ELF-1 (cell line): ENCODE measurements at regions not wholly inside any gene's neighbourhood (a gene's known extent, or its start where the extent isn't known, plus 50 kb on each side); places are given as distances from the start of the nearest gene placed in this dataset.

Experiments used
- DNase-seq: peaks from one replicate; pipeline ENCODE4 v3.0.0-alpha.2; 2016; ENCODE audit warnings: low read depth, low spot score

DNA sequence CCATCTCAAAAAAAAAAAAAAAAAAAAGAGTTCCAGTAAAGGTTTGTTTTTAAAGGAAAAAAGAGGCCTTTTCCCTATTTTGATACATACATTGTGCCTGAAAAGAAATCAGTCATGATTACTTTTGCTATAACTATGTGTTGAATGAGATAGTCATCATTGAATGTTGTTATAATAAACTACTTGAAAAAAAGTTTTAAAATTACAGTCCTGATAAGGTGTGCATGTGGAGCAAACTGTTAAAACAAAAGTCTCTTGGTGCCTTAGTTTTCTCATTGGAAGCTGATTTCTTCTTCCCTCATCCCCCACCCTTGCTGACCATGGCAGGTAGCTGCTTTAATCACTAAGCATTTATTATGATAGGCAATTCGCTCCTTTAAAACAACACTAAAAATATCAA, 172.3 kb upstream of the TBCA start:
- no peak for DNase-seq

DNA sequence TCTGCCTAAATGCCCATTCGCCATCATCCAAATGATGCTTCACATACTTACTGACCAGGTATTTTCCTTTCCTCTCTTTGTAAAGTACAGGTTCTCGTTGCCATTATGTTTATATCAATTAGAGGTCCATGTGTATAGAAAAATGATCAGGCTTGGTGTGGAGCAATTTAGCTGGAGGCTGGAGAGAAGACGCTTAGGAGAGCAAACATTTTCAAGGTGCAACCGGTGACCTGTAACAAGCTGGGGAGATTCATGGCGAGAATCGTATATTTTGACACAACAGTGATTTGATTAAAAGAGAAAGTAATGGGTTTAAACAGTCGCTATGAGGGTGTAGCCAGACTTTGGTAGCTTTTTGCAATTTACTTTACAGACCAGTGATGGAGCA, 170.9 kb upstream of the TBCA start:
- no peak for DNase-seq

DNA sequence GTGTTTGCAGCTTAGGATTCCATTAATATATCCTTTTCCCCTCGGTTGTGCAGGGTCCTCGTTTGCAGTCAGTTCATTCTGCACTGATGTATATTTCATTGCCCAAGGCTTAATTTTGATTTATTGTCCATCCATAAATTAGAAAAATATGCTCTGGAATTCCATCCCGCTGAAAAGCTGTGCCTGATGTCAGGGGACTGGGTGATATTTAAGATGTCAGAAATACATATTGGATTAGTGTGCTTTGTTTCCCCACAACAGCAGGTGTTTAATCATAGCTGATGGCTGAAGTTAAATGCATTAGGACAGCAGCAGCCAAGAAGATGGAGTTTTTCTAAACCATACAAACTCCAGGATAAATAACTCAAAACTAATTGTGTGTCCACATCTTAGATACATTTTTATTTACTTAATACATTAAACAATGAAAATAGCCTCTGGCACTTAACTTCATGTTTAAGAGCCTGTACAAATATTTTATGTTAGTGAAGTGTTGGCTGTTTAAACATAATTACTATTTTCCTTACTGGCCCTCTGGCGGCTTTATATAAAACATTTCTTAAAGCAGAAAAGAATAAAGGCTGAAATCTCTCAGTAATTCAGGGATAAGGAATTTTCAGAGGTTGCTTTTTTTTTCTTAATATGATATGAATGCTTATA, 170.4 kb upstream of the TBCA start:
- no peak for DNase-seq

DNA sequence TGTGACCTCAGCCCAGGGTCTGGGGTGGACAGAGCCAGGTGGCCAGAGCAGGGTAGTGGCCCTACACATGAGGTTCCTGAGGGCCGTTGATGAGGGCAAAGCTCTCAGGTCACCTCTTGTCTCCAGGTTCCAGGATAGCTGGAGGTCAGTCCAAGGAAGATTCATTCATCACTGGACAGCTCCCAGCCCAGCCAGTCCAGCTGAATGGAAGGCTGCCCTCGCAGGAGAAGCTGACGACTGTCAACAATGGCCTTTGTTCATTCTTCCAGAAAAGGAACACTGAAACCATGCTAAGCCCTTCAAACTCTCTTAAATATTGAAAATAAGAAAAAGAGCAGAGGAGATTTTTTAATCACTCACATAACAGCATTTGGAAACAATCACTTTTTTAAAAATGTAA, 169.7 kb upstream of the TBCA start:
- DNase-seq: no peak

- no peak for DNase-seq
These were observed 168.7 kb upstream of the TBCA start for GRCh38 chr5:77944757-77945340.

- no peak for DNase-seq
These were observed 167.7 kb upstream of the TBCA start for GRCh38 chr5:77943851-77944250.

- DNase-seq: no peak
These were observed 166.6 kb upstream of the TBCA start for GRCh38 chr5:77942578-77943239.

- no peak for DNase-seq
These were observed 161.1 kb upstream of the TBCA start for GRCh38 chr5:77937015-77937908.

GRCh38 chr5:77936365-77936693, 160.2 kb upstream of the TBCA start:
- DNase-seq: no peak

GRCh38 chr5:77935506-77936364, 159.6 kb upstream of the TBCA start:
- DNase-seq: no peak

DNA sequence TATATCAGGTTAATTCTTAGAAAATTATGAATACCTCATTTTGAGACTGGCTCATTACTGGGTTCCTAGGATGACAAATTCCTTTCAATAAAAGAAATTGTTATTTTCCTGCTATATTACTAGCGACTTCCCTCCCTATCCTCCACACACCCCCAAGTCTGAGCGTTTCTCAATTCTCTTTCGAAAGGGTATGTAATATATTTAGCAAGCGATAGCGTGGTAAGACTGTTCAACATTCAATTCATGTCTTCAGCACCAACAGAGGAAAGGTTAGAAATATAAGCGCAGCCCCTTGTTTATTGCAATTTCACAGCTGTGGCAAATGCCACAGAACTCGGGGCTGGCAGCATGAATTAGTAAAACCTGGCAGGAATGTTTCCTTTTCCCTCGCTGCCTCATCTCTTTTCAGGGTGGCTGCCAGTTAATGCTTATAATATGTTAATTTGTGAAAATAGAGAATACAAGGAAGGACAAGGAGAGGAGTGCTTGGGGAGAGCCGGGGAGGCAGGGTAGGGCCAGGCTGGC, 152.7 kb upstream of the TBCA start:
- no peak for DNase-seq

DNA sequence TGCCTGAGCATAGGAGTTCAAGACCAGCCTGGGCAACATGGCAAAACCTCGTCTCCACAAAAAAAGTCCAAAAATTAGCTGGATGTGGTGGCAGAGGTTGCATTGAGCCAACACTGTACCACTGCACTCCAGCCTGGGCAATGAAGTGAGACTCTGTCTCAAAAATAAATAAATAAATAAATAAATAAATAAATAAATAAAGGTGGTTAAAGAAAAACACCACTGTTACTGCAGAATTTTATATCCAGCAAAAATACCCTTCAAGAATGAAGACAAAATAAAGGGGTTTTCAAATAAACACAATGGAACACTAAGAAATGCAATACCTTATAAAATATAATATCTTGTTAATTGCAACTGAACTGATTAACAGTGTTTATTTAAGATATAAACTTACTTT, 150.2 kb upstream of the TBCA start:
- DNase-seq: no peak

DNA sequence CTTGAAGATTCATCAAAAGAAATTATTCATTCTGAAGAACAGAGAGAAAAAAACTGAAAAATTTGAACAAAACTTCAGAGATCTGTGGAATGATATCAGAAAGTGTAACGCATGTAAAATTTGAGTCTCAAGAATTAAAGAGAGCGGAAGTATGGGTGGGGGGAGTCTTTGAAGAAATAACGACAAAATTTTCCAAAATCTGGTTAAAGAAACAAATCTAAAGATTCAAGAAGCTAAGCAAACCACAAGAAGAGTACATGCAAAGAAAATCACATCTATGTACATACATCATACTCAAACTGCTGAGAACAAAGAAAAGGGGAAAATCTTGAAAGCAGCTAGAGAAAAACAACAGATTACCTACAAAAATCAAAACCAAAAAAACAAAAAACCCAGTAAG, 149.4 kb upstream of the TBCA start:
- no peak for DNase-seq

- peak; percentile 69 for DNase-seq
These were observed 147.9 kb upstream of the TBCA start for GRCh38 chr5:77924081-77924480.

DNA sequence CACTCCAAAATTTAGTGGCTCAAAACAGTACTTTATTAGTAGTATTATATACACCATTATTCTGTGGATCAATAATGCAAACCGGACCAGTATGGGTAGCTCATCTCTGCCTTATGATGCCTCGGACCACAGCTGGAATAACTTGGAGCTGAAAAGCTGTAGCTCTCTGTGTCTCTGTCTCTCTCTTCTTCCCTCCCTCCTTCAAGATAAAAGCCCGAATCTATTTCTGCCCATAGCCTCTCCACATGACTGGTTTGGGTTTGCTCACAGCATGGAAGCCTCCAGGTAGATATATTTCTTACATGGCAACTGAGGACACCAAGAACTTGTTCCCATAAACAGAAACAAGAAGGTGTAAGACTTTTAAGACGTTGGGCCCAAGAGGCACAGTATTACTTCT, 147.5 kb upstream of the TBCA start:
- peak; percentile 8 for DNase-seq

DNA sequence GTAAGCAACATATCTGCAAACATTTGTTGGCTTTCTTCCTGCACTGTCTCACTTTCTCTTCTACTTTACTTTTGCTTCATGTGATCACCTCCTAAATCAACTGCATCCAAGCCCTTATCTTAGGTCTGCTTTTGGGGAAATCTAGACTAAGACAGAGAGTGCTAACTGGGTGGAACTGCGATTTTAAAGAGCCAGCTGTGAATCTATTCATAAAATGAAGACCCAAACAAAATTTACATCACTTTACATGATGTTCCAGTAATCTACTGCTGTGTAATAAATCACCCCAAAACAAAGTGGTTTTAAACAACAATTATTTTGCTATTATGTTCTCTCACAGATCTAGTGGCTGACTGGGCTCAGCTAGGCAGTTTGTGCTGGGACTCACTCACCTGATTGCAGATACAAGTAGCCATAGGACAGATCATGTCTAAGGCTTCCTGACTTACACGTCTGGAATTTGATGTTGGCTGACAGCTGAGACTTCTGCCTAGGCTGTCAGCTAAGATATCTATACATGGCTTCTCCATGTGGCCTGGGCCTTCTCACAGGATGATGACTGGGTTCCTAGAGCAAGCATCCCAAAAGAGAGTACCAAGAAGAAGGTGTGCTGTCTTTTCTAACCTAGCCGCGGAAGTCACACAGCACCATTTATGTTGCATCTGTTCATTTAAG, 145.1 kb upstream of the TBCA start:
- DNase-seq: no peak

DNA sequence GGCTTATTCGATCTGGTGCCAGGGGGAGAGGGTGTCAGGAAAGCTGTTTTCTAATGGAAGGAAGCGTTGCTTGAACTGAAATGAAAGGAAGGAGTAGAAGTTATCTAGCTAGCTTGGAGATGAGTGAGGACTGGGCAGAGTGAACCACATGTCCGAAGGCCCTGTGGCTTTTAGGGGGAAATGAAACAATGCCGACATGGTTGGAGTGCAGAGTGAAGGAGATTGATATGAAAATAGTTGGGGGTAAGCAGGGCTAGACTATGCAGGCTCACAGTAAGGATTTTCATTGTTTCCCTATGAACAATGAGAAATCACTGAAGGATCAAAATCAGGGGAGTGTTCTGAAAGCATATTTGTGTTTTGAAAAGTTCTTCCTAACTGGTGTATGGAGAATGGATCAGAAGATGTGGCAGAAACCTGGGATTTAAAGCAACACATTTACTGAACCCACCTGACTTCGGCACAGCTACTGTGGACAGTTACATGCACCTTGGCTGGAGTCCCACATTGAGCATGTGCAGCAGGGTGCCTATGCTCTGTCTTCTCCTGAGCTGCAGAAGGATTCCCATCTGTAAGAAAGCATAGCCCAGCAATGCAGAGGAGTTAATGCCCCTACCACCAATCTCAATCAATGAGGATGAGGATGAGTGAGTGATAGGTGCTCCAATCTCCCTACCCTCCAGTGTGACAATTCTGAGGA, 144.4 kb upstream of the TBCA start:
- DNase-seq: no peak

- no peak for DNase-seq
These were observed 139.2 kb upstream of the TBCA start for GRCh38 chr5:77915346-77915745.

DNA sequence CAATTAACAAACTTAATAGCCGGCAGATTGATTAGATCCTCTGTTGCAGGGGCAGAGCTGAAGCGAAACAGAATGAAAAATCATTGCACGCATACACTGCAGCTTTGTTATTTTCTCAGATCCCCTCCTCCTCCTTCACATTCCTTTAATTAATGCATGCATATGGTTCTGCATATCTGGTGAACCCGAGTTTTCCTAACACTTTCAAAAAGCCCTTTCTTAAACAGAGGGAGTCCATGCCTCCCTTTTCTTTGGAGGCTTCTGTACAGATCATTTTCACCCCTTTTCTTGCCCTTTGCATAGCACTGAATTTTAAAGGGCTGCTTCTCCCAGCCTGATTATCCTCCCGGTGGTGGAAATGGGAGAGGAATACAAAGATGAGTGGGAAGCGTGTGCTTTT, 136.6 kb upstream of the TBCA start:
- DNase-seq: no peak

- no peak for DNase-seq
These were observed 134.6 kb upstream of the TBCA start for GRCh38 chr5:77910602-77911188.
